Heart left ventricle (tissue), 13 donors: ENCODE measurements at regions not wholly inside any gene's neighbourhood (a gene's known extent, or its start where the extent isn't known, plus 50 kb on each side); places are given as distances from the start of the nearest gene placed in this dataset.

Source experiments
- CTCF ChIP-seq, 12 donors: fragments of 200-600 bp; sonication (generic) in 4 of 12; IDR thresholded peaks; one replicate each; pipeline versions ENCODE4 v1.5.0 to v1.8.0; 2018 to 2022; ENCODE audit warnings: antibody characterized with exemption in 12 of 12, mild to moderate bottlenecking in 5 of 12
- POLR2A ChIP-seq, 2 donors: fragments of 450-650 bp; IDR thresholded peaks; one replicate each; pipeline ENCODE4 v1.6.1; 2017; ENCODE audit warnings: antibody characterized with exemption in 2 of 2, mild to moderate bottlenecking in 2 of 2, moderate library complexity in 2 of 2
- donor health status: ischemic (EF 13 %, LVEDD 7.1; RV severe dilation, severe dysfunction).
- donor health status: DM: no; HTN: yes; CAD: no.
- donor health status: DM: no; HTN: no; CAD: no.
- donor health status: ischemic (EF 25% LVEDD 6.9; RV normal size, moderate dysfunction).
- donor health status: ischemic (EF 25% LVEDD 5.7; RV mildly dilated, moderate dysfunction).
- donor health status: ischemic (EF 35%, LVEDD 5.7; RV mildly dilated, moderate dysfunction).
- donor health status: nonischemic (EF 11% LVEDD 7.7; RV severe dilation, severe dysfunction).
- donor health status: DM: yes; HTN: yes; CAD: no.
- donor health status: PGD.
- donor health status: ischemic (EF 29% LVEDD 5.4; RV normal size, mild dysfunction).
- donor health status: nonischemic (EF 23%, LVEDD 6.1; RV moderate dilation, normal function).

- no peak for TF ChIP-seq CTCF (IDR thresholded peaks at IDR 0.05)
- TF ChIP-seq POLR2A (IDR thresholded peaks at IDR 0.05): no peak
Observed at GRCh38 chrX:10773318-10773717, 152.9 kb upstream of the MID1 start.
